GM12892 (cell line): ENCODE measurements at regions not wholly inside any gene's neighbourhood (a gene's known extent, or its start where the extent isn't known, plus 50 kb on each side); places are given as distances from the start of the nearest gene placed in this dataset.

ENCODE experiments used
- DNase-seq: peaks from one replicate; pipeline ENCODE4 v3.0.0; 2011; ENCODE audit not compliant: insufficient read length
- FAIRE-seq: peaks from 2 replicates; lab custom pipeline; 2011; peaks lifted over from hg19 to GRCh38; lab: Jason Lieb, UNC
- POLR2A ChIP-seq: IDR thresholded peaks from 2 replicates; pipeline ENCODE4 v1.6.1; 2011; ENCODE audit warnings: low read depth, low read length, control low read depth
- POLR2AphosphoS5 ChIP-seq: IDR thresholded peaks from 2 replicates; pipeline ENCODE4 v1.6.1; 2011; ENCODE audit warnings: low read depth, low read length, control low read depth
- TAF1 ChIP-seq: IDR thresholded peaks from 2 replicates; pipeline ENCODE4 v1.6.1; 2011; ENCODE audit warnings: low read depth, mild to moderate bottlenecking, control low read depth, low read length, borderline replicate concordance

DNA sequence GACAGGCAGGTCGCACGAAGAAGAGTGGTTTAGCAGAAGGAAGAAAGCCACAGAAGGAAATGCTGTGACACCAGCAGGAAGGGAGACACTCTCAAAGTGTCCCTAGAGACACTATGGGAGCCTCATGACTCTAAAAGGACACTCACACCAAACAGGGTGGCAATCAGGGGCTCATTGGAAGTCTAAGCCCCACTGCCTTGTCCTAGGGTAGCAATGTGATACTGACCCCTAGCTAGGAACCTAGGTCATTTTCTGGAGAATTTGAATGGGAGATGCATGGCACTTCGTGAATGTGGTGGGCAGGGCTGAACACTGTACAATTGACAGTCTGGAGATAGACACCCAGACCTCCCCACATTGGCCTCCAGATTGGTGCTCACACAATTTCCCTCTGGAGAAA is 385.0 kb downstream of the EIPR1 start:
- FAIRE-seq (no peak), DNase-seq (no peak)
- TF ChIP-seq POLR2A: no peak
- TF ChIP-seq POLR2AphosphoS5: no peak
- TF ChIP-seq TAF1: no peak

DNA sequence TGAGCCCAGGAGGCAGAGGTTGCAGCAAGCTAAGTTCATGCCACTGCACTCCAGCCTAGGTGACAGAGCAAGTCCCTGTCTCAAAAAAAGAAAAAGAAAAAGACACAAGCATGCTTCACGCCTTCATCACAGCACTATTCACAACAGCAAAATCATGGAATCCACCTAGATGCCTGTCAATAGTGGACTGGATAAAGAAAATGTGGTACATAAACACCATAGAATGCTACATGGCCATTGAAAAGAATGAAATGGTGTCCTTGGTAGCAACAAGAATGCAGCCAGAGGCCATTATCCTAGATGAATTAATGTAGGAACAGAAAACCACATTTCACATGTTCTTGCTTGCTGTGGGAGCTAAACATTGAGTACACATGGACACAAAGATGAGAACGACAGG is 392.6 kb downstream of the EIPR1 start:
- no peak for DNase-seq
- FAIRE-seq: no peak
- TF ChIP-seq TAF1: no peak
- no peak for TF ChIP-seq POLR2AphosphoS5
- no peak for TF ChIP-seq POLR2A

DNA sequence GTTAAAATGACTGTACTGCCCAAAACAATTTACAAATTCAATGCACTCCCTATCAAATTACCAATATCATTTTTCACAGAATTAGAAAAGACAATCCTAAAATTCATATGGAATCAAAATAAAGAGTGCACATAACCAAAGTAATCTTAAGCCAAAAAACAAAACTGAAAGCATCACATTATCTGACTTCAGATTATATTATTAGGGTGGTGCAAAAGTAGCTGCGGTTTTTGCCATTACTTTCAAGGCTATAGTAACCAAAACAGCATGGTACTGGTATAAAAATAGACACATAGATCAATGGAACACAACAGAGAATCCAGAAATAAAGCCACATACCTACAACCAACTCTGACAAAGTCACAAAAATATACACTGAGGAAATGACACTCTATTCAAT is 396.6 kb downstream of the EIPR1 start:
- TF ChIP-seq POLR2A (no peak), TAF1 (no peak), POLR2AphosphoS5 (no peak)
- FAIRE-seq: no peak
- no peak for DNase-seq

DNA sequence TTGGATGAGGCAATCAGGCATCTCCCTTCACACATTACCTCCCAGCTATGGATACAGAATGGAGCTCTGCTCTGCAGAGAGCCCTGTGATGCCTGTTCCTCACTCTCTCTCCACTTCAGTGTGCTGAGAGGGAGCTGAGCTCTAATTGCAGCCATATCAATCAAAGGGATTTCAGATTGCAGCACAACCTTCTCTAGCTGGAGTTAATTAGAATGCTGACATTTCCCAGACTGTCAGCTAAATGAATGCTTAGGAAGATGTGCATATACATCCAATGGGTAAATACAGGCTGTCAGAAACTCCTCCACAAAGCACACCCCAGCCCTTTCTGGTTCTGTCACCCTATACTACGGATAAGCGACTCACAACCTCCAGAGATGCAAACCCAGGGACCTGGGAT is 402.6 kb downstream of the EIPR1 start:
- DNase-seq: no peak
- TF ChIP-seq POLR2AphosphoS5 (no peak), POLR2A (no peak), TAF1 (no peak)
- FAIRE-seq: no peak

DNA sequence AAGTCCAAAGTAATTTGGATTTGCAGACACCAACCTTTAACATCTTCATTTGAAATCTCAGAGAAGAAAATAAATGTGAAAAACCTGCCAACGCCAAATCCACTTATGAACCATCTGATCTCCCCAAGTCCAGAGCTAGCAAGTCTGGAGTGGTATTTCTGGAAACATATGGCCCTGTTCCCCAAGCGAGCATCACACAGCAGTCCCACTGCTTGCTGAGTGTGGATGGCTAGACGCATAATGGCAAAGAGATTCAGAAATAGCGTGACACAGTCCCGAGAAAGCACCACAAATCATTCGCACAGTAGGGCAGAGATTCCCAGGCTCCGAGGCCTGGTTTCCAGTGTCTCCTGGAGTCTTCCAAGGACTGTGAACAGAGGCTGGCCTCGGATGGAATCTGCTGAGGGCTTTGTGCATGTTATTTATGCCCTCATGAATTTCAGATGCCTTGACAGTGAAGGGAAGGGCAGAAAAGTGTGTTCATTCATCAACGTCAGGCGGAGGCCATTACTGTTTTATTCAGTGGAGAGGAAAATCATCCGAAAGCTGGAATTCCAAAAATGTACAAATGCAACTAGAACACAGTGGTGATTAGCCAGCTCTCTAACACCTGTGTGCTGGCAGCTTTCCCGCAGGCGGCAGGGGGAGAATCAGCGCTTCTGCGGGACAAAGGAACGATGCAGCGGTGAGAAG is 417.0 kb downstream of the EIPR1 start:
- DNase-seq (no peak), FAIRE-seq (no peak)
- no peak for TF ChIP-seq POLR2AphosphoS5
- no peak for TF ChIP-seq POLR2A

DNA sequence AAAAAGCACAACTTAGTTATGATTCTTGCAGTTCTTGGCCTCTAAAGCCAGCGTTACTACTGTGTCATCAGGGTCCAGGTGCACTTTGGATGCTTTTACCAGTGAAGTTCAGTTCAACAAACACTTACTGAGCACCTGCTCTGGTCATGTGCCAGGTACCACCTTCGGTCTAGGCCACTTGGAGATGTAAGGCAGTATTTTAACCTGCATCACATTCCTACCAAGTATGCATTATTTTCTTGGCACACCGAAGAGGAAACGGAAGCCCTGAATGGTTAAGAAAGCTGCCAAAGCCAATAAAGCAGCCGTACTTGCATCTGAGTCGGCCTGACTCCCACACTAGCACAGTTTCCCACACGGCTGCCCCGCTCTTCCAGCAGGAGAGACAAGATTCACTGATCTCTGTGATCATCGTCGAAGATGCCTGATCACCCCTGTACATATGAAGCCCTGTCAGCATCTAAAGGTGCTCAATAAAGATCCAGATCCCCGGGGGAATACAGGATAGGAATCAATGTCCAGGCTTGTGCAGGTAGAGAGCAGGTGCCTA is 427.1 kb downstream of the EIPR1 start:
- FAIRE-seq (no peak), DNase-seq (no peak)
- TF ChIP-seq POLR2AphosphoS5 (no peak), TAF1 (no peak), POLR2A (no peak)

DNA sequence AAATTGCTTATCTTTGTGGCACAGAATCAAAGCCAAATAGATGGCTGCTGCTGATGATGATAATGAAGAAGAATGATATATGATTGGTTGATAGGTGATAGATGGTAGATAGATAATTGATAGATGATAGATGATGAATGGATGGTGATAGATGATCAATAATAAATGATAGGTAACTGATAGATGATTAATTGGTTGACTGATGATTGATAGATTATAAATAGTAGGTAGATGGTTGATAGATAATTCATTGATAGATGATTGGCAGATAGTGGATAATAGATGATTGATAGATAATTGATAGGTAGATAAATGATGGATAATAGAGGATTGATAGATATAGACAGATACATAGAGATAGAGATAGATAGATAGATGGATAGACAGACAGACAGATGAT is 430.2 kb downstream of the EIPR1 start:
- DNase-seq: no peak
- TF ChIP-seq POLR2A (no peak), POLR2AphosphoS5 (no peak), TAF1 (no peak)
- FAIRE-seq: no peak

DNA sequence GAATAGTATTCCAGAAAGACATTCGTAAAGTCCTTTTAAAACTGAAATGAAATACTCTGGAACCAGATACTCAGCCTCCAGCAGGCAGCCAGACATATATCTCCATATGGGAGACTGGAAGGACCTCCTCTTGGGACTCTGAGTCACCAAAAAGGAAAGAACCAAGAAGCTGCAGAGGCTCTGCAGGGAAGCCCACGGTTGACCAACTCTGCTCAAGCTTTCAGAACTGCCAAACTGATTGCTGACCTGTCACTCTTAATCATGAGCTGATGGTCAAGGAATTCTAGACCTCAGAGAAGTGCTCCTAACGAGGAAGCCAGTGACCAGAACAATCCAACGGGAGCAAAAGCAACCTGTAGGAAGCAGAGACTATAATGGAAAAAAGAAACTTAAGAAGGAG is 434.7 kb downstream of the EIPR1 start:
- FAIRE-seq: no peak
- DNase-seq: no peak
- no peak for TF ChIP-seq POLR2A
- no peak for TF ChIP-seq TAF1
- TF ChIP-seq POLR2AphosphoS5: no peak

DNA sequence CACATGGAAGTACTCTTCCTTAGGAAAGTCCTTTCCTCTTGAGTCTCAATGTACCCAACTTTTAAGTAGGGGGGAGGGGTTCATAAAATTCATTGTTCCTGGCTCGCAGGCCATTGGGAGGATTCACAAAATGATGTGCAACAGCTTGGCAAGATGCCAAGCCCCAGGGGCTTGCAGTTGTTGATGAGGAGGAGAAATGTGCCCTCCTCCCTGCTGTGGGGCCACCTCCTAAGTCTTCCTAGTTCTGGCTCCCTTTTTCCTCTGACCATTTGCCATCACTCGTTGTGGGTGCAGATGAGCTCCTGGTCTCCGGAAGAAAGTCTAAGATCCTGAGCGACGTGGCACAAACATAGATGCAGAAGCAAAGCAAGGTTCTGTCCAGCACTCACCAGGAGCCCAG is 435.4 kb downstream of the EIPR1 start:
- DNase-seq: no peak
- TF ChIP-seq POLR2A (no peak), TAF1 (no peak)
- FAIRE-seq: no peak

DNA sequence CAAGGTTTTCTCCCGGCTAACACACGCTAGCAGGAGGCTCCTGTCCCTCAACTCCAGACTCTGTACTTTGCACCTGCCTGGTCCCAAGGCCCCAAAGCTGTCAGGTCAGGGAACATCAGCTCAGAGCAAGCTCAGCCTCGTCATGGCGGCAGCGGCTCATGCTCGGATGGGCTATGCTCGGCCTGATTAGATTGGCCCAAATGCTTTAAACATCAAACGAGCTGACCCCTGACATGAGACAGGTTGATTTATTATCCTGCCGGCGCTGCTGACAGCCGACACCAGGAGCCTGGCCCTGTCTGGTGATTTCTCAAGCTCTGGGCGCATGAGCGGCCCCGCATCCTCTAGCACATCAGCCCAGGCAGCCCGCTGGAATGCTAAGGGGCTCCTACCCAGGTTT is 436.4 kb downstream of the EIPR1 start:
- TF ChIP-seq POLR2AphosphoS5 (no peak), TAF1 (no peak), POLR2A (no peak)
- DNase-seq: no peak
- FAIRE-seq: no peak

DNA sequence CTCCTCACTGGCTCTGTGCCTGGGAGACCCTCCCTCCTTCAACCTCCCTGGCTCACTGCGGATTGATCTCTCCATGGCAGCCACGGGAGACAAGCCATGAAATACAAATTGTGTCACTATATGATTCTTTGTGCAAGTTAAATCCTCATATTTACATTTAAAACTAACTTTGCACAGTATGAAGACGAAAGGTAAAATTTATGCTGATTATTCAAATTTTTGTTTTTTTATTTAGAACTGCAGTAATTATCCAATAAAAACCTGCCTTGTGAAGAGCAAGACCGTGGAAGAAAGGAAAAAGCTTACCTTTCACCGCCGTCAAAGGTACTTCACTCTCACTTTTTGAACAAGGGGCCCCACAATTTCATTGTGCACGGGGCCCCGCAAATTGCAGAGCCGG is 436.9 kb downstream of the EIPR1 start:
- TF ChIP-seq POLR2AphosphoS5: no peak
- TF ChIP-seq TAF1: no peak
- no peak for TF ChIP-seq POLR2A
- DNase-seq (no peak), FAIRE-seq (no peak)

DNA sequence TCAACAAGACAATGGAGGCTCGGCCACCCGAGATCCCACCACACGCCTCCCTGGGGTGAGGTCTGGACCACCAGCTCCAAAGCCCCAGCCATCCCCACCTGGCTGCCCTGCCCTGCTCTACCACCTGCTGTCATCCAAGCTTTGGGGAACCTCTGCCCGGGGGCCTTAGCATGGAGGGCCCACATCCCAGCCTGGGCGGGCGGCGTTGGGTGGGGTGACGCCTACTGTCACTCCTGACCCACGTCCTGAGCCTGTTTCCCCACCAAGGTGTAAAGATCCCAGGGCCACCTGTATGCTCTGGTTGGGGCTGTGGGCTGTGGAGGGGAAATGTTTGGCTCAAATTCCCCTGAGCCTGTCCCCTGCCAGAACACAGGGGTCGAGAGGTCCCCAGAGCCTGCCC is 437.6 kb downstream of the EIPR1 start:
- FAIRE-seq: no peak
- TF ChIP-seq TAF1: no peak
- no peak for TF ChIP-seq POLR2A
- TF ChIP-seq POLR2AphosphoS5: no peak

DNA sequence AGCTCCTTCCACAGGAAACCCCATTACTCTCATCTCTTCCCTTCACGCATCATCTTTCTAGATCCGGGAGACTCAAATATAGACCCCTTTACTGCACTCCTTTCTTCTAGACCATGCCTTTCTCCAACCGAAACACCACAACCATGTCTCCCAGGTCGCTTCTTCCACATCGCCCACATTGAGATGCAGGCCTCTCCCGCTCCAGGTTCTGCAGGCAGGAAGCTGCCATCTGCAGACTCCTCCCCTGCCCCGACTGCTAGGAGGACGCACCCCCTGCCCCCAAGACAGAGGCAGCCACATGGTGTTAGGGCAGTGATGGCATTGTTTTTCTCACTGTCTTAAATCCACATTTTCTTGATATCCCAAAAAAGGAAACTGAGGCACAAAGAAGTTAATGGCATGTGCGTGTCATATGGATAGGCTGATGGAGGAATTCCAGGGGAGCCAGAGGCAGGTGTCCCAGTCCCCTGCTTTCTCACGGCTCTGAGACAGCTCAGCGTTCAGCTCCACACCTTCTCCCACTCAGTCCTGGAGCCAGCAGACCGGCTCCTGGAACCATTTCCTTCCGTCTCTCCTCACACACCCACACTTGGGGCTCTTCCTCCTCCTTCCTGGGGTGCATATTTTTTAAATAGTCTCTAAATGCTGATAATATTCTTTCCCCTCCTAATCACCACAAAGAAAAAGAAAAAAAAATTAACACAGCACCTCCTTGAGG is 438.4 kb downstream of the EIPR1 start:
- no peak for DNase-seq
- TF ChIP-seq TAF1: no peak
- no peak for TF ChIP-seq POLR2A
- TF ChIP-seq POLR2AphosphoS5: no peak
- no peak for FAIRE-seq

More for the DNA sequence above, 437.6 kb downstream of the EIPR1 start:
- DNase-seq: no peak
